GM23338 (cell line): ENCODE measurements at regions not wholly inside any gene's neighbourhood (a gene's known extent, or its start where the extent isn't known, plus 50 kb on each side); places are given as distances from the start of the nearest gene placed in this dataset.

ENCODE experiments used
- ATAC-seq: fragments of 200-7000 bp; cut with Tn5 transposase; 3 replicates; pipeline ENCODE4 v1.9.1; 2020
- DNase-seq: peaks from one replicate; pipeline ENCODE4 v3.0.0-alpha.2; 2015; ENCODE audit warnings: low spot score
- H2AFZ ChIP-seq: fragments of 200-600 bp; sonication (generic); 2 replicates; pipeline ENCODE4 v1.8.0; 2016; ENCODE audit warnings: antibody characterized with exemption, mild to moderate bottlenecking, moderate library complexity
- H3F3A ChIP-seq: fragments of 200-600 bp; sonication (generic); replicated peaks from 2 replicates; pipeline ENCODE4 v1.8.0; 2017; ENCODE audit warnings: antibody characterized with exemption, mixed run types, low read depth
- H3K27ac ChIP-seq: fragments of 200-600 bp; sonication (generic); 2 replicates; pipeline ENCODE4 v1.6.1; 2016; ENCODE audit warnings: low read depth
- H3K27me3 ChIP-seq: fragments of 200-600 bp; sonication (generic); 2 replicates; pipeline ENCODE4 v1.8.0; 2016; ENCODE audit warnings: mild to moderate bottlenecking, mixed run types, moderate library complexity; ENCODE audit not compliant: insufficient read depth
- H3K36me3 ChIP-seq: fragments of 200-600 bp; sonication (generic); 2 replicates; pipeline ENCODE4 v1.8.0; 2016; ENCODE audit warnings: mild to moderate bottlenecking; ENCODE audit not compliant: insufficient read depth
- H3K4me1 ChIP-seq: fragments of 200-600 bp; sonication (generic); 2 replicates; pipeline ENCODE4 v1.8.0; 2016; ENCODE audit warnings: mild to moderate bottlenecking, moderate library complexity; ENCODE audit not compliant: insufficient read depth
- H3K4me2 ChIP-seq: fragments of 200-600 bp; sonication (generic); 2 replicates; pipeline ENCODE4 v1.7.1; 2017; ENCODE audit warnings: mixed run types
- H3K4me3 ChIP-seq: fragments of 200-600 bp; sonication (generic); 2 replicates; pipeline ENCODE4 v1.6.1; 2016; ENCODE audit warnings: mixed run types
- H3K79me2 ChIP-seq: fragments of 200-600 bp; sonication (generic); replicated peaks from 2 replicates; pipeline ENCODE4 v1.8.0; 2017; ENCODE audit warnings: mild to moderate bottlenecking; ENCODE audit not compliant: insufficient read depth
- H3K9me2 ChIP-seq: fragments of 200-600 bp; sonication (generic); 2 replicates; pipeline ENCODE4 v1.8.0; 2017; ENCODE audit not compliant: insufficient read depth
- H4K20me1 ChIP-seq: fragments of 200-600 bp; sonication (generic); replicated peaks from 2 replicates; pipeline ENCODE4 v1.8.0; 2017; ENCODE audit warnings: mild to moderate bottlenecking; ENCODE audit not compliant: insufficient read depth
- H3K27ac Mint-ChIP-seq: 2 replicates; pipeline ENCODE4 v1.8.0; 2020; ENCODE audit warnings: inconsistent platforms, mild to moderate bottlenecking, moderate library complexity, mixed read lengths
- H3K27me3 Mint-ChIP-seq: 3 replicates; pipeline ENCODE4 v1.8.0; 2022; ENCODE audit warnings: low read depth, mild to moderate bottlenecking, moderate library complexity, mixed read lengths, inconsistent platforms; ENCODE audit not compliant: insufficient read depth, poor library complexity
- H3K36me3 Mint-ChIP-seq: 3 replicates; pipeline ENCODE4 v1.8.0; 2021; ENCODE audit warnings: low read depth, mild to moderate bottlenecking, inconsistent platforms, moderate library complexity, mixed read lengths
- H3K4me1 Mint-ChIP-seq: 3 replicates; pipeline ENCODE4 v1.8.0; 2020; ENCODE audit warnings: mild to moderate bottlenecking, inconsistent platforms, mixed read lengths
- H3K4me3 Mint-ChIP-seq: 3 replicates; pipeline ENCODE4 v1.8.0; 2021; ENCODE audit warnings: moderate library complexity, mild to moderate bottlenecking, inconsistent platforms, mixed read lengths
- H3K9me3 Mint-ChIP-seq: 3 replicates; pipeline ENCODE4 v1.8.0; 2020; ENCODE audit warnings: moderate library complexity, mild to moderate bottlenecking, inconsistent platforms, mixed read lengths
- CREB1 ChIP-seq: fragments of 250-450 bp; sonication (Bioruptor Pico); IDR thresholded peaks from 2 replicates; pipeline ENCODE4 v1.5.0; 2020; ENCODE audit warnings: low read depth, mild to moderate bottlenecking, moderate library complexity
- CTCF ChIP-seq, 2 experiments: fragments of 200-600 bp in 1 of 2; sonication (generic) in 1 of 2; conservative IDR thresholded peaks; 2 replicates each; pipeline versions ENCODE4 v1.5.1 to v1.6.1; 2016 to 2017; ENCODE audit warnings: antibody characterized with exemption in 2 of 2, low read depth in 2 of 2, mild to moderate bottlenecking in 2 of 2, moderate library complexity in 1 of 2
- EZH2 ChIP-seq: fragments of 200-600 bp; sonication (generic); IDR thresholded peaks from one replicate; pipeline ENCODE4 v1.8.0; 2017; ENCODE audit warnings: antibody characterized with exemption, mild to moderate bottlenecking, low read depth; ENCODE audit not compliant: unreplicated experiment
- JUNB ChIP-seq: IDR thresholded peaks from one replicate; pipeline ENCODE4 v1.6.1; 2016; ENCODE audit warnings: antibody characterized with exemption; ENCODE audit not compliant: unreplicated experiment
- NANOG ChIP-seq: IDR thresholded peaks from 2 replicates; pipeline ENCODE4 v1.6.1; 2016; ENCODE audit warnings: antibody characterized with exemption, borderline replicate concordance
- POLR2AphosphoS5 ChIP-seq: IDR thresholded peaks from 2 replicates; pipeline ENCODE4 v1.6.1; 2016; ENCODE audit warnings: antibody characterized with exemption, low read depth
- STAT1 ChIP-seq: IDR thresholded peaks from one replicate; pipeline ENCODE4 v1.6.1; 2016; ENCODE audit warnings: antibody characterized with exemption; ENCODE audit not compliant: unreplicated experiment
- ZNF462 ChIP-seq: fragments of 250-450 bp; sonication (Bioruptor Pico); IDR thresholded peaks from 2 replicates; pipeline ENCODE4 v1.5.0; 2020; ENCODE audit warnings: mild to moderate bottlenecking, moderate library complexity

- H3K9me3 Mint-ChIP-seq, result no peaks in the 10 kb centered on the region
- DNase-seq, result peak; percentile 14
- TF ChIP-seq CTCF (conservative IDR thresholded peaks at IDR 0.05; ENCODE audit: low read depth in 2 of 2), result peak; percentile 31 to 32; a peak in 3 of 4 replicates
- no peak for TF ChIP-seq ZNF462 (CRISPR knock-in tag)
- TF ChIP-seq NANOG, result no peak
- Histone ChIP-seq H3K4me3 (no peak overlapping the region), H3K27ac (no peak overlapping the region), H3K36me3 (no peaks in the 10 kb centered on the region), H3F3A (no peaks in the 10 kb centered on the region), H2AFZ (no peak overlapping the region), H4K20me1 (no peaks in the 10 kb centered on the region), H3K27me3 (no peaks in the 10 kb centered on the region), H3K79me2 (no peaks in the 10 kb centered on the region), H3K4me1 (no peaks in the 10 kb centered on the region), H3K9me2 (no peaks in the 10 kb centered on the region), H3K4me2 (no peak overlapping the region)
- H3K36me3 Mint-ChIP-seq, result no peaks in the 10 kb centered on the region
- H3K4me1 Mint-ChIP-seq, result no peaks in the 10 kb centered on the region
- ATAC-seq, result no peak
- H3K27me3 Mint-ChIP-seq, result no peaks in the 10 kb centered on the region
- H3K4me3 Mint-ChIP-seq, result no peak overlapping the region
- H3K27ac Mint-ChIP-seq, result no peak overlapping the region
Measured at GRCh38 chr5:155871623-155872022, 455.3 kb upstream of the SGCD start.

- Histone ChIP-seq H3K4me1 (no peaks in the 10 kb centered on the region), H3K4me2 (no peak overlapping the region), H4K20me1 (no peaks in the 10 kb centered on the region), H3K79me2 (no peaks in the 10 kb centered on the region), H3K27ac (no peak overlapping the region), H2AFZ (no peak overlapping the region), H3F3A (no peaks in the 10 kb centered on the region), H3K4me3 (no peak overlapping the region), H3K27me3 (no peaks in the 10 kb centered on the region), H3K36me3 (no peaks in the 10 kb centered on the region), H3K9me2 (no peaks in the 10 kb centered on the region)
- ATAC-seq, result no peak
- H3K4me1 Mint-ChIP-seq, result no peaks in the 10 kb centered on the region
- no peaks in the 10 kb centered on the region for H3K9me3 Mint-ChIP-seq
- no peak for DNase-seq
- H3K27ac Mint-ChIP-seq, result no peak overlapping the region
- H3K27me3 Mint-ChIP-seq, result no peaks in the 10 kb centered on the region
- H3K4me3 Mint-ChIP-seq, result no peak overlapping the region
- no peaks in the 10 kb centered on the region for H3K36me3 Mint-ChIP-seq
- TF ChIP-seq POLR2AphosphoS5, result no peak
- no peak for TF ChIP-seq JUNB
- TF ChIP-seq STAT1, result no peak
- no peak for TF ChIP-seq CREB1 (CRISPR knock-in tag)
- TF ChIP-seq EZH2, result no peak
Measured at GRCh38 chr5:155872629-155873220, 454.2 kb upstream of the SGCD start.
